DMS153 (cell line): ENCODE measurements at regions not wholly inside any gene's neighbourhood (a gene's known extent, or its start where the extent isn't known, plus 50 kb on each side); places are given as distances from the start of the nearest gene placed in this dataset.
"Not testable (repeated sequence)": the region's sequence is repeated elsewhere in the genome, so short reads cannot be mapped to it uniquely, and the experiment has no call there.

Experiments used
- DNase-seq: peaks from one replicate; lab custom pipeline; 2025; lab: John Stamatoyannopoulos, UW

DNA sequence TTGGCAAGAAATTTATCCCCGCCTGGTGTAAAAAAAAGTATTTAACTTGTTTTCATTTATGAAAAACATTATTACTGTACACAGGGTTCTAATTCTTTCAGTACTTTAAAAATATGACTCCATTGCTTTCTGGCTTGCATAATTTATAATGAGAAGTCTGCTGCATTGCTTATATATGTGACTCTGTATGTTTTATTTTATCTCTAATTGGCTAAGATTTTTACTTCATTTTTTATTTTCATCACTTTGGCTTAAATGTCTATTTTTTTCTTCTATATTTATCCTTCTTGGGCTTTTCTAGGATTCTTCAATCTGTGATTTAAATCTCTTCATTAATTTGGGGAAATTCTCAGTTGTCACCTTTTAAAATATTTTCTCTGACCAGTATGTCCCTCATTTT, 636.6 kb upstream of the NR2F2 start:
- DNase-seq: no peak

DNA sequence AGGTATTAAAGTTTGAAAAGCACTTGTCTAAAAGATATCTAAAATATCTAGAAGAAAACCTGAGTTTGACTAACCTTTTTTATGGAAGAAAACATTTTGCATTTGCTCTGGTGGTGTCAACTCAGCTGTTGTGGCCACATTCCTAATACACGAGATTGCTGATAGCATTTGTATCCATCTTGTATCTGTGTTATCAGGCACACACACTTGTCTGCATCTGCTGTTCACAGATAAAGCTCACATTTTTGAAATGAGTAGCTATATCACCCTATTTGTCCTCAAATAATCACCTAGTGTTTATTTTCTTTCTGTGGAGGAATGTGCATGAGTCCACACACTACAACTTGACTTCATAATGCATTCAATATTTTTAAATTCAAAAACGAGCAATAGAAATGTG, 632.3 kb upstream of the NR2F2 start:
- no peak for DNase-seq

DNA sequence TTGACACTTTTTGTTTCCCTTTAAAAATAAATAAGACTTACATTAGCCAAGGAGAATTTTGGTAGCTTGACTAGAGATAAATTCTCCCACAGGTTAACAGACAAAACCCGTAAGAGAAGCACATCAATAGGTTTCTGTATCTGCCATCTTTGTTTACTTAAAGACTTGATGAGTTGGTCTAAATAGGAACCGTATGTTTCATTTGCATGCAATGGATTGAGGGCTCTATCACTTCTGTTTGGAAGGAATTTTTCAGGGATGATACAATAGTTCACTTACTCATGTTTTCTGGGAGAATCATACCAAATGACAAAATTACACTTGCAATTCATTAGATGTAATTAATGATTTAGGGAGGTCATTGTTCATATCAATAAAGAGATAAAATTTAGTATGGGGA, 631.5 kb upstream of the NR2F2 start:
- no peak for DNase-seq

GRCh38 chr15:95699578-95699977, 630.9 kb upstream of the NR2F2 start:
- no peak for DNase-seq

- not testable (repeated sequence) for DNase-seq
Observed at GRCh38 chr15:95700692-95701091, 629.8 kb upstream of the NR2F2 start.

GRCh38 chr15:95701410-95701809, 629.1 kb upstream of the NR2F2 start:
- no peak for DNase-seq

DNA sequence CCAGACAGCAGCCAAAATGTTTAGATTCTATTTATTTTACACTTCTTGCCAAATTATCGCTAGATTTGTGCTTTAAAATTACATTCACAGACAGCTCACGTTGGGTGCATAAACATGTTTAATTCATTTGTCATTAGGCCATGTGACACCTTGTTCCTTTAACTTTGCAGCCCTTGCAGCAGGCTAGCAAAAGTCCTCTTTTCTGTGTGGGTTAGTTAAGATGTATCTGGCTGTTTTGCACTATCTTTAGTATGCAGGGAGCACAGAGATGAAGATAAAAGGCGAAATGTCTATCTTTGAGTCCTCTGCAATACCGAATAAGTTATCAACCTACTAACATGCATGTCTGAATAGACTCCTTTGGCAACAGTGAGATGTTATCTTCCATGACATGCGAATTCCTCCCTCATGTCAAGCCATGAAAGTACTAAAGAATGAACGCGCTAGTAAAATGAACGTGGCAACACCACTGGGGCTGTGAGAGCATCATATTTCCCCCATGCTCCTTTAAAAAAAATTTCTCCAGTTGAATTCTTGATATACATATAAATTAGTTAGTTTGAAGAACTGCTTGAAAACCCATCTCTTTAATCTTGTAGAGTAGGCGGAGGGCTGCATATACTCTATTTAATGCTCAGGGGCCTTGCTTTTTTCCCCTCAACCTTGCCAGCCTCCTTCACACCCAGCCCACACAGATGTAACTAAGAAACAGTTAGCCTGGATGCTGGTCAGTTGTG, 620.4 kb upstream of the NR2F2 start:
- DNase-seq: no peak

GRCh38 chr15:95712785-95713184, 617.7 kb upstream of the NR2F2 start:
- no peak for DNase-seq

- no peak for DNase-seq
Observed at GRCh38 chr15:95713324-95713723, 617.2 kb upstream of the NR2F2 start.

DNA sequence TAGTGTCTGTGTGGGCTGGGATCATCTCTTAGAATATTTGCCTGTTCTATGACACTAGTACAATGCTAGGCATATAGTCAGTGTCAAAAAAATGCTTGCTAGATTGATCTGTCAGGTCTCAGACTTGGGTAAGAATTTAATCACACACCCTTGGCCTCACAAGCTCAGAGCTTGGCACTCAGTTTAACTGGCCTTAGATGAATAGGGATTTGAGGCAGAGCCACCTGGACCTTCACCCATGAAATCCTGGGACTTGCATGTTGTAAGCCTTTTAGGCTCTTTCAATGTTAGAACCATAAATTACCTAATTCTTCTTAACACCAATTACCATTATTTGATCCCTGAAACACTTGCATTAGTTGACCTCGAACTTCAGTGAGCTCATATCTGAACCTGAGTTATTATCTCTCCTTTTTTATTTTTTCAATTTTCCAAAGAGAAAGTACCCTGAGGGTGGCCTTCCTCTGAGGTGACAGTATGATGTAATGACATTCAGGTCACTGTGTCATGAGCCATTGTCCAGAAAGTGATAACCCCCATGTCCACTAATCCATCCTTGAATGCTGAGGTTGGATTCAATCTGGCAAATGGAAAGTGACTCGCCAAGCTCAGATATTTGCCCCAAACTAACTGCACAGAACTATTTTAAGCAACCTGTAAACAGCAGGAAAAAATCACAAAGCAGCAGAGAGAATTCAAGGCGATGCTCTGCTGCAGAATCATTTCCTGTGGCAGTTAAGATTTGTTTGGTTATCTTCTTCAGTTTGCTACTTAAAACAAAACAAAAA, 615.2 kb upstream of the NR2F2 start:
- DNase-seq: no peak

GRCh38 chr15:95715906-95716656, 614.4 kb upstream of the NR2F2 start:
- DNase-seq: no peak

DNA sequence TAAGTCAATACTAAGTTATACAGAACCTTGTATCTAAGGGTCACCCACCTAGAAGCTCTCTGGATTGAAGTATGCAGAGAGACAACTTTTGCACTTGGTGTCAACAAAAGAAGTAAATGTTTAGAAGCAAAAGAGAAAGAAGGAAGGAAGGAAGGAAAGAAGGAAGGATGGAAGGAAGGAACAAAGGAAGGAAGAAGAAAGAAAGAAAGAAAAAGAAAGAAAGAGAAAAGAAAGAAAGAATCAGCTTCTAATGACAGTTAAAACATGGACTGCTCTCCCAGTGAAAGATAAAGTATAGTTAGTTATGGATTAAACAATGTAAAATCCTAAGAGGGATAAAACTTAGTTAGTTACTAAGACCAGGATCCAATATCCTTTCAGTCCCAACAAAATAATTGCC, 613.8 kb upstream of the NR2F2 start:
- DNase-seq: no peak

DNA sequence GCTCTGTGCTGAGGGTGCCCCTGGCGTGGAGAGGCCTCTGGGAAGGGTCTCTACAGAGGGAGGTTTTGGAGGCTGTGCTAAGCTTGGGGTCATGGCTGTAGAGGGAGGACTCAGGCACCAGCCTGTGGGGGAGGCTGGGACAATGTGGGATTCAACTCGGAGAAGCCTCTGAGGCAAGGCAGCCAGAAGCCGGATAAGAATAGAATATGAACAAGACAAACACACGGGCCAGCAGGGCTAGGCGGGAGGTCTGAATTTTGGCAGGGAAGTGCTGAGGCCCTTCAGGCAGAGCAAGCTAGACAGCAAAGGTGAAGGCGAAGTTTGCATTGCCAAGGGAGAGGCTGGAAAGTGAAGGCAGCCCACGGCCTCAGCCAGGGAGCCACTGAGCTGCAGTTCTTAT, 612.1 kb upstream of the NR2F2 start:
- no peak for DNase-seq

GRCh38 chr15:95724908-95725633, 605.4 kb upstream of the NR2F2 start:
- no peak for DNase-seq

DNA sequence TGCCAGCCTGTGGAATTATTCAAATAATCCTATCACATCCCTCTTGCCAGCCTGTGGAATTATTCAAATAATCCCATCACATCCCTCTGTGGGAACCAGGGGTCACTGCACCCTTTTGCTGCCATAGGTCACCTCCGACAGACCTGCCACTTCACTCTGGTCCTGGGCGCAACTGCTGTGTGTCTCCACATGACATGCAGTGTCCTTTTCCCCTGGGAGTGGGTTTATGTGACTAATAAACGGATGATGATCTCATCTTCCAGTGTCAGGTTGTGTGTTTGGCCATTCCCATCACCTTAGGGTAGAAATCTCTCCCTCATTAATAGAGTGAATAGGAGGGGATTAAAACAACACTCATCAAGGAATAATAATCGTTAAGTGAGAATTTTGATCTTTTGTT, 603.6 kb upstream of the NR2F2 start:
- DNase-seq: no peak

DNA sequence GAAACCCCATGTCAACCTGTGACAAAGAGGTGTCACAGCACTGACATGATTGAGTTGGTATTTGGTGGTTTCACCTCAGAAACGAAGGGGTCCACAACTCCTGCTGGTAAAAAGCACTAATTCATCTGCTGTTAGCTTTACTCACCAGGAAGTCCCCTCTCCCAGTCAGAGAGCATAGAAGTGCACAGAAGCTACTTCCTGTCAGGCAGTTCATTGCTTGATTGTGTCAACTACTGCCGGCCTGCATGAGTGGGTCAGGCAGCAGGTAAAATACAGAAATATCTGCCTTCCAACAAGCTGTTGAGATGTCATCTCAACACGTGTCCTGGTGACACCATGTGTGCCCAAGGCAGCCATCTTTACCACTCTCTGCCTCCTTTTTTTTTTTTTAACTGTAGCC, 596.6 kb upstream of the NR2F2 start:
- peak; percentile 10 for DNase-seq

GRCh38 chr15:95734422-95735316, 595.8 kb upstream of the NR2F2 start:
- DNase-seq: peak; percentile 31

DNA sequence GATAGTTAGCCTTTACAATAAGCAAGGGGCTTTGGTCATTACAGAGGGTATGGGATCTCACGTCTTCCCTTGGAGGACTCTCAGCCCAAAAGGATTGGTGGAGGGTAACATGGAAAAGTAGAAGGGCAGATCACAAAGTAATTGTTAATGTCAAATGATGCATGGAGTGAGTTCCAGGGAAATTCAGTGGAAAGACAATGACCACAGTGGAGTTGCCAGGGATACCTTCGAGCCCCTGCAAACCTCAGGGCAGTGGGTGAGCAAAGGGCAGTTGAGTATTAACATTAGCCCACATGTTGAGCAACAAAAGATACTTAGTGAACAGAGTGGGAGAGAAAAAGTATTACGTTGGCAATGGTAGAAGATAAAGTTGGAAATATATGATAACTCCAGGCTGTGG, 593.4 kb upstream of the NR2F2 start:
- no peak for DNase-seq

DNA sequence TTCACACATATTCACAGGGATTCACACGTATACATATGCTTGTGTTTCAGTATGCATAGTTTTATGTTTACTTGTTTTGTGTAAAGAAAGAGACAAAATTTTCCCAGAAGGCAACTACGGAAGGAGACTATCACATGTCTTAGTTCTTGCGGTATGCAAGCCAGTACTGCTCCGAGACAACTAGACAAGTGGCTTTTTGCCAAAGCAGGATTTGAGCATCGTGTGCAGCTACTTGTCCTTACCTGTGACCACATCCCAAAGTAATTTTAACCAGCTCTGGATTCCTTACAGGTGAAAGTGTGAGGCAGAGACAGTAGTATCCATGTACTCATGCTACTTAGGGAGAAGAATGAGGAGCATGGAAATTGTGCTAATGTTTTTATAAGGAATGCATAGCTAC, 591.4 kb upstream of the NR2F2 start:
- DNase-seq: no peak

- DNase-seq: no peak
Observed at GRCh38 chr15:95741830-95742229, 588.7 kb upstream of the NR2F2 start.

DNA sequence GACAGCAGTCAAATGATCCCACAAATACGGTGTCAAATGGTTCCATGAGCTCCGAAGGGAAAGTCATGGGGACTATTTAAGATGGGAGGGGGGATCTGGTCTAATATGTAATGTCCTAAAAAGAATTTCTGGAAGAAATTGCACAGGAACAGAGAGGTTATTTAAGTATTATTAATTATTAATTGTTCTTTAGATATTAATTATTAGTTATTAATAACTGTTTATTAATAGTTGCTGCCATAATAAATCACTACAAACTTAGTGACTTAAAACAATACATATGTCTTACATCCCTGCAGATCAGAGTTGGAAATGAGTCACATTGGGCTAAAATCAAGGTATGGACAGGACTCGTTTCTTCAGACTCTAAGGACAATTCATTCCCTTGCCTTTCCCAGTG, 588.2 kb upstream of the NR2F2 start:
- no peak for DNase-seq
